A204.1 (cell line): ENCODE measurements at regions not wholly inside any gene's neighbourhood (a gene's known extent, or its start where the extent isn't known, plus 50 kb on each side); places are given as distances from the start of the nearest gene placed in this dataset.
A peak's percentile ranks its signal among the peaks of the same experiment; 100 is the strongest.
"Not testable (repeated sequence)": the region's sequence is repeated elsewhere in the genome, so short reads cannot be mapped to it uniquely, and the experiment has no call there.

Experiments used
- FAIRE-seq: peaks from 2 replicates; lab custom pipeline; 2012; peaks lifted over from hg19 to GRCh38; lab: Jason Lieb, UNC

DNA sequence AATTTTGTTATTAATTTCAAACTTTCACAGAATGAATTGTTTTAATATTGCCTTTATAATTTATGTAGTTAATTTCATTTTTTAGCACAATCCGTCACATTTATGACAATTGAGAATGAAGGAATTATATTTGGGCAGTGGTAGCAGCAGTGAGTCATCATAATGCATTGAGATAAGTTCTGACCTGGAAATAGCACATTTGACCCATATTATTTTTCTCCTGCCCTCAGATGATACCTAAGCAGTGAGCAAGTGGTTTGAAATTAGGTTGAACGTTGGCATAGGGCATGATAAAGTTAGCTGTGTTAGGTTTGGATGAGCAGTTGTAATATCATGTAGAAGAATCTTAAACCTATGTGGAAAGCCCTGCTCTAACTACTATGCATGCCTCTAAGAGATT is 1431.3 kb upstream of the CDH8 start:
- no peak for FAIRE-seq

DNA sequence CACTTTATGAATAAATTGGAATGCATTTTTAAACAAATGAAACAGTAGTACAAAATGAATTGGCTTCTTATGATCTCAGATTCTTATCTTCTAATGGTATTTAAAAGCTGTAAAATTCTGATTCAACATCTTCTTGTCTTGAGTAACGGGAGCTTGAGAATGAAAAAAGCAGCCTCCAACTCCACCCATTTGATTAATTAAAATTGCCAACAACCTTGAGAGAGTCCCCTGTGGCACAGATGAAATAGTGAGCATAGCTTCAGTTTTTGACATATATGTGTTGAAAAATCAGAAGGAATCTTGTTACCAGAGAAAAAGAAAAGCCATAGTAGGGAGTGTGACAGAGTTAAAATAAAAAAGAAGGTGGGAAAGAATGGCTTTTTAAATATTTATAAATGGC is 1426.1 kb upstream of the CDH8 start:
- no peak for FAIRE-seq

DNA sequence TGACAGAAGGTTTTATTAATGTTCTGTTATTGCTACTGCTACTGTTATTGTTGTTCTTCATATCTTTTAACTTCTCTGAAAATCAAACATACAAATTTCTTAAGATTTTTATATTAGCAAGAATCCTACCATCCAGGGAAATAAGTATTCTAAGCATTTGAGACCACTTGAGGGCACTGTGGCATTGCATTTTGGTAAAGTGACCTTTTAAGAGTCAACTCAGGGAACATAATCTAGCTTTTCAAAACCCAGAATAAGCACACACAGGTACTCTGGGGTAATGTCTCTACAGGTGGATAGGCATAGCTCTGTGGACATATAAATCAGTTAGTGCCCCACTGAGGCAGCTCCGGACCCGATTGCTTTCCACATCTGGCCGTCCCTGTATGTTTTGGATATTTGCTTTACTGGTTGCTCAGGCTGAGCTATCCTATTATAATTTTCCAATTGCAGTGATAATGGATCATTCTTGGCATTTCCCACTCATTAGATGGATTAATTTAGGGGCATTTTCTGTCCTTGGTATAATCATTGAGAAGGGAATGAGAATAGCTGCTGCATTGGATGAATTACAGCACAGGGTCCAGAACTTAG is 1425.1 kb upstream of the CDH8 start:
- peak; percentile 94 for FAIRE-seq

DNA sequence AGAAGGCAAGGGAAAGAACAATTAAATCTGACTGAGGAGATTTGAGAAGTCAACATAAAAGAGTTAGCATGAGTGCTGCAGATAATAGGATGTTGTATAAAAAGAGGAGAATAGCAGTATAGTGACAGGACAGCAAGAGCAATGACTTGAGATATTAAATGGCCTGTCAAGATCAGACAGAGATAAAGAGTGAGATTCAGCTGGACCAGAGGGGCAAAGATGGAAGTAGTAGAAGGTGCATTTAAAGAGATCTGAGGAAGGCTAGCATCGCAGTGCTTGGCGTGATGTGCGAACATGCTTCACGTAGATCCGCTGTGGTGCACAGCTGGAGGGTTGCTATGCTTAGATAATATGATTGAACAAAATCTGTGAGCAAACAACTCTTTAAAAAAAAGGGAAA is 1422.6 kb upstream of the CDH8 start:
- FAIRE-seq, result no peak

DNA sequence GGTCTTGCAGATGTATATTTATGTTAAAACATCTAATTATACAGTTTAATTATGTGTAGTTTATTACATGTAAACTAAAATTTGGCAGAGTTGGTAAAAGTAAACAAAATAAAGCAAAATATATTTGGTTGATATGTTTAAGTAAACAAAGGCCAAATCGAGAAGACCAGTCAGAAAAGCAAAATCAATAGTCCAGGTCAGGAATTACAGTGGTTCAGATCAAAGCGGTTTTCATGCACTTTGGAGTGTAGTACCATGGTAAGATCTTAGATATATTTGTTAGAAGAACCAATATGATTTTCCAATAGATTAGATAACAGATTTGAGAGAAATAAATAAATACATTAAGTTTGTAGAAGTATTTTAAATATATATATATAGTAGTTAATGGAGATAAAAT is 1421.6 kb upstream of the CDH8 start:
- FAIRE-seq, result no peak

DNA sequence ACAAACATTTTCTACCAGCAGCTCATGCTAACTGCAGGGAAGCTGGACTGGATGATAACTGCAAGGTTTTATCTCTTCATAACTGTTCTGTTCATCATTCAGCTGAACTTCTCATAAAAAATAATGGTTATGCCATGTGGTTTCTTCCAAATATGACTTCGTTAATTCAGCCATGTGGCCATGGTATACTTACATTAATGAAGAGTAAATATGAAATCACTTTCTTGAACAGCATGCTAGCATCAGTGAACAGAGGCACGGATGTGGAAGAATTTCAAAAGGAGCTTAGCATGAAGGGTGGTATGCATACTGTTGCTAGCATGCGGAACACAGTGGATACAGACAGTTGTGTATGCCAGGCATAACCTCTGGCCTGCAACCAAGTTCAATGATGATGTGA is 1417.0 kb upstream of the CDH8 start:
- no peak for FAIRE-seq

DNA sequence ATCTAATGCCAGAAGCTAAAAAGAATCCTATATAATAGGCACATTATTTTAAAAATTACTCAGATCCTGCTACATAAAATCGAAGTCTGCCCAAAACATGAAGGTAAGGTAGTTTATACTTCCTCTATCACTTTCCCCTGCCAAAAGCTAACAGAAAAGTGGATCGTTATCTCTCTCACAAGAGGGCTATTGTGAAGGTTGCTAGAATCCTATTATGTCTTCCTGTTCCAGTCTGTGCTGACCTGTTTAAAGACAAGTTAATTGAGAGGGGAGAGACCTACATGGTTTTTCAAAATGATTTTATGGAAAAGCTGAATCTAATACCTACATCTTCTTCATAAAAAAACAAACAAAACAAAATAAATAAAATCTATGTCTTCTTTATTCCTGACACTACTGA is 1410.9 kb upstream of the CDH8 start:
- FAIRE-seq, result no peak

DNA sequence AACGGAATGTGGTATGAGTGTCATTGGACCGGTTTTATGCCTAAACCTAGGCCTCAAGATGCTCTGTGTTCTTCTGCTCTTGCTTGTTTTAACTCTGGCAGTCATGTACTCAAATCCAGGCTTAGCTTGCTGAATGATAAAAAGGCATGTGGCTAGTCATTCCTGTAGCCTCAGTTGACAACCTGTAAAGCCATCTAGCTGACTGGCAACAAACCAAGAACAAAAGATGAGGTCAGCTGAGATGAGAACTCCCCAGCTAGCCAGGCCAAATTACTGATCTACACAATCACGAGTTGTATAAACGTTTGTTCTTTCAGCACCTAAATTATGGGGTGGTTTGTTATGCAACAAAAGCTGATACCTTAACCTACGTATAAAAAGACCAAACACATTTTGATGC is 1406.0 kb upstream of the CDH8 start:
- FAIRE-seq, result no peak

DNA sequence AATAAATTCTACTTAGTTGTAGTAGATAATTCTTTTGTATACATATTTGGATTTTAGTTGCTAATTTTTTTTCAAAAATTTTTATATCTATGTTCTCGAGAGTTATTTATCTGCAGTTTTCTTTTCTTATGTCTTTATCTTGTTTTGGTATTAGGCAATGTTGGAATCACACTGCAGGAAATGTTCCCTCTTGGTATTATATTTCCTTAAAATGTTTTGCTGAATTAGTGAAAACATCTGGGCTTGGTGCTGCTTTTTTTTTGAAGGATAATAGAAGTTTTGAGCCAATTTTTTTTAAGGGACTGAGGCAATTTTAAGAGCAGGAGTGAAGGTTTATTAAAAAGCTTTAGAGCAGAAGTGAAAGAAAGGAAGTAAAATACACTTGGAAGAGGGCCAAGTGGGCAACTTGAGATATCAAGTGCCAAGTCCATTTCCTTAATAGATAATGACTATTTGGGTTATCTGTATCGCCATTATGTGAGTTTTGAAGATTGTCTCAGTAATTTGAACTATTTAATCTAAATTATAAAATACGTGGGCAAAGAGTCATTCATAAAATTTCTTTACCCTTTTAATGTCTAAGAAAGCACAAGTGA is 1390.1 kb upstream of the CDH8 start:
- no peak for FAIRE-seq

DNA sequence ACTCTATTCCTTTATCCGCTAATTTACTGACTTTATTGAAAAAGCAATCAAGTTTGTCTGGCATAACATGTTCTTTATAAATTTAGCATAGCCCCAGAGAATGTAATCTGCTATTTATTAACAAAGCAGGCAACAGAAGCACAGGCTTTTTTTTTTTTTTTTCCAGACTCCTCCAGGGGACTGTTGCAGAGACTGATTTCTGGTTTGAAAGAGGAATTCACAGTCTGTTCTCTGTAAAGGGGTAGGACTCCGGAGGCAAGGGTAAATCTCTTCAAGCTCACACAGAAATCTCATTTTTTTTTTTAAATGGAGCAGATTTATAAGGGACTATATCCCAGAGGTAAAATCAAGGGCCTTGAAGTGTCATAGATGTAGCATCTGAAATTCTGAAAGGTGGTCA is 1386.5 kb upstream of the CDH8 start:
- no peak for FAIRE-seq

DNA sequence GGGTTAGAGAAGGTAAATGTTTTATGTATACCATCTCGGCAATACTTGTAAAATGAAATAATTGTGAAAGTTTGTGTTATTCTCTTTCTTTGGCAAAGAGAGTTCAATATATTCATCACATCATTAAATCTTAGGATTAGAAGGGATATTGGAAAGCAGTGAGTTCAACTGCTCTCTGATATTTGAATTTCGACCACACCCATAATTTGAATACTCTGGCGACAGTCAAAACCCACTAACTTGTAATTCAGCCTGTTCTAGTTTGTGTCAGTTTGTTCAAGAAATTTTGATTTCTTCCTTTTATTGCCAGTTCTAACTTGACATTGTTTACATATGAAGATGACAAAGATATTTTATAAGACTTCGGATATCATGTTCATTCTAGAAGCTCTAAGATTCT is 1380.5 kb upstream of the CDH8 start:
- FAIRE-seq, result no peak

DNA sequence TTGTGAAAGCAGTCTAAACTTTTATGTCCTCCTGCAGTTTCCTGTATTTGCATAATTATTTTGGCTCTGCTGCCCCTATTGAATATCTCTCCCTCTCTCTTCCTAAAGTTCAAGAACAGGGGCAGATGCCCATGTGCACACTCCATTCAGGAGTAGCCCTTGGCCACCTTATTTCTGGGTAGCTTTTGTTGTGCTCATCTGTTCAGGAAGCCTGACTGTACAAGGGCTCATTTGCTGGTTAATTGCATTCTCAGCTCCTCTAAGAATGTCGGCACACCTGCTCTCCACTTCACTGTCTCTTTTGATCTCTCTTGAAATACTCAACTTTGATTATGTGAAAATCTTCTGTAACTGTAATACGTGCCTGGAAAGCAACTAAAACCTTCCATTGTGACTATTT is 1378.8 kb upstream of the CDH8 start:
- FAIRE-seq, result no peak

DNA sequence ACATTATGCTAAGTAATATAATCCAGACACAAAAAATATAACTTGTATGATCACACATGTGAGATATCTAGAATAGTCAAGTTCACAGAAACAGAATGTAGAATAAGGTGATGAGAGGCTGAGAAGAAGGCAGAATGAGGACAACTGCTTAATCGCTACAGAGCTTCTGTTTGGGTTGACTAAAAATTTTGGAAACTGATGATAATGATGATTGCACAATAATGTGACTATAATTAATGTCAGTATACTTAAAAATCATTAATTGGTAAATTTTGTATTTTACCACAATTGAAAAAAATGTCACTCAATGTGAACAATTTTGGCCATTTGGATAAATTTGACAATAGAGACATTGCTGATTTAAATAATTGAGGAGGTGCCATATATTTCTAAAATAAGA is 1374.4 kb upstream of the CDH8 start:
- no peak for FAIRE-seq

DNA sequence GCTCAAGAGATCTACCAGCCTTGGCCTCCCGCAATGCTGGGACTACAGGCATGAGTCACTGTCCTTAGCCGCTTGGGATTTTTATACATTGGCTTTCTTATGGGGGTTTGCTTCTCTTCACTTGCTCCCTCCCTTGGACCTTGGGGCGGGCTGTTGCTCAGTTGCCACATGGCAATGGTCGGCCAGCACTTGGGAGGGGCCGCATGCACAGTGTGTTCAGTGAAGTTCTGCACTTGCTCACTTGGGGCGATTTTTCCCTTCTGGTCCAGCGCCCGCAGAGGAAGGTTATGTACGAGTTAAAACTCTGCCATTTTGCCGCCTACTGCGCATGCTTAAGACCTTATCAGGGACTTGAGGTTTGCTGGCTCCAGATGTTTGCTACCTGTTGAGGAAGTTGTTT is 1367.6 kb upstream of the CDH8 start:
- no peak for FAIRE-seq

DNA sequence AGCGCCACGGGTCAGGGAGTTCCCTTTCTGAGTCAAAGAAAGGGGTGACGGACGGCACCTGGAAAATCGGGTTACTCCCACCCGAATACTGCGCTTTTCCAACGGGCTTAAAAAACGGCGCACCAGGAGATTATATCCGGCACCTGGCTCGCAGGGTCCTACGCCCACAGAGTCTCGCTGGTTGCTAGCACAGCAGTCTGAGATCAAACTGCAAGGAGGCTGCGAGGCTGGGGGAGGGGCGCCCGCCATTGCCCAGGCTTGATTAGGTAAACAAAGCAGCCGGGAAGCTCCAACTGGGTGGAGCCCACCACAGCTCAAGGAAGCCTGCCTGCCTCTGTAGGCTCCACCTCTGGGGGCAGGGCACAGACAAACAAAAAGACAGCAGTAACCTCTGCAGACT is 1352.0 kb upstream of the CDH8 start:
- not testable (repeated sequence) for FAIRE-seq

DNA sequence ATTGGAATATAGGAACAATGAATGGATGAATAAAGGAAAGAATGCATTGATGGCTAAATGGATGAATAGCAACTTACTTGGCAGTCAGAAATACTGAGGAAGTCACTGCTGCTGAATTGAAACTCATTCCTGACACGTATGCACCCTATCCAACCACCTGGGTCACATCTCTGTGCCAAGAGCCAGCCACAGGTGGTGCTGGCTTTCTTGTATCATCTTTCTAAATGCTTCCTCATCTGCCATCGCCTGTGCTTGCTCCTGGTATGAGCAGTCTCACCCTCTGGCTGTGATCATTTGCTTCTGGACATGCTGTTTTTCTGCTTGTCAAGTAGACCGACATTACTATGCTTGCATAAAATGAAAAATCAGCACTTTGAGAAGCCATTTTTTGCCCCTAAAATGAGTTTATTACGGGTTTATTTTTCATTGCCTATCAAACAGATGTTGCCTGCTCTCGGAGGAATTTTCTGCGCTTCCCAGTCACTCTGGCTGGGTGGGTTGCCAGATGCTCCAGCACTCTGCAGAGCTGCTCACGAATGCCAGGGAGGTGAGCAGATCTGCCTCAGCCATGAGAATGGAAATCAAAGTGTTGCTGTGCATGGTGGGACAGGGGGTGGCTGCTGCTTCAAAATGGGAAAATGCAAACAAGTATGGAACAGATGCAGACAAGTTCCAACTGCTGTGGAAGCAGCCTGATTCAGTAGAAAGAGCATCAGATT is 1349.6 kb upstream of the CDH8 start:
- FAIRE-seq, result no peak

DNA sequence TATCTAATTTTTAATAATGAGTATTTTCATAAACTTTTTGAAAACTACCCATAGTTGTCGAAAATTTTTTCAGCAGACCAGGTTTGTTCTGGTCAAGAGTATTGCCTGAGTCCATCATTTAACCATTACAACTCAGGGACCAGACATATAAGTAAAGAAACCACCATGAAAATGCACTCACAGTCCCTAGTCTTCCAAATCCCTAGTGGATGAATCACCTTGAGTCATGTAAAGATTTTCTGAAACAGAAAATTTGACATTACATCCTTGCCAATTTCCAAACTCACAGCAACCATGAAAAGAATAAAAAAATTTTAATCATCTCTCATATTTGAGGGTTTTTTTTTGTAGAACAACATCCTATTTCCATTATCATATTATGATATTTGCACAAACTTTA is 1337.5 kb upstream of the CDH8 start:
- FAIRE-seq, result no peak

DNA sequence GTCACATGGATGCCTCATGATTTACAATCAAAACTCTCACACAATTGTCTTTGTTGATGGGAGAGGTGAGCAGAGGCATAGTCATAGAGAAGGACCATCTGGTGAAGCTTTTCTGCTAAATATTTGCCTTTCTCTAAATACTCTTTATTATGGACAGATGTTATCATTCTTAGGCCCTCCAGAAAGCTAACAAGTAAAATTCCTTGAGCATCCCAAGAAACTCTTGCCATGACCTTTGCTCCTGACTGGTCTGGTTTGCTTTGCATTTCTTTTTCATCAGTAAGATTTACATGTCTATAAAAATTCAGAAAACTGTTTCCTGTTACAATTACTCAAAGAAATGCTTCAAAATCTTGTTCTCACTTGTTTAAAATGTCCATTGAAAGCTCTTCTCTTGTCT is 1336.6 kb upstream of the CDH8 start:
- no peak for FAIRE-seq

DNA sequence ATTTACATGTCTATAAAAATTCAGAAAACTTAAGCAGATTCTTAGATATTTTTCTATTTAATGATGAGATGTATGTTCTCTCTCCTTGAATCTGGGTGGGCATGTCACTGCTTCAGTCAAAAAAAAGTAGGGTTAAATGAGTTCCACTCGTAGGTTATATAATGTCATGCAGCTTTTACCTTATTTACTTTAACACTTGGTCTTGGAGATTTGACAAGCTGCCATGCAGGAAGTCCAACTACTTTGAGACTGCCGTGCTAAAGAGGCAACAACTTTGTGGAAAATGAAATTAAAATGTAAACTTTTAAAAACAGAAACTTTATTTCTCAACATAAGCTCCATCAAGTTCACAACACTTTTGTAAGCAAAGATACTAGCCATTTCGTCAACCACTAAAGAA is 1336.0 kb upstream of the CDH8 start:
- no peak for FAIRE-seq

DNA sequence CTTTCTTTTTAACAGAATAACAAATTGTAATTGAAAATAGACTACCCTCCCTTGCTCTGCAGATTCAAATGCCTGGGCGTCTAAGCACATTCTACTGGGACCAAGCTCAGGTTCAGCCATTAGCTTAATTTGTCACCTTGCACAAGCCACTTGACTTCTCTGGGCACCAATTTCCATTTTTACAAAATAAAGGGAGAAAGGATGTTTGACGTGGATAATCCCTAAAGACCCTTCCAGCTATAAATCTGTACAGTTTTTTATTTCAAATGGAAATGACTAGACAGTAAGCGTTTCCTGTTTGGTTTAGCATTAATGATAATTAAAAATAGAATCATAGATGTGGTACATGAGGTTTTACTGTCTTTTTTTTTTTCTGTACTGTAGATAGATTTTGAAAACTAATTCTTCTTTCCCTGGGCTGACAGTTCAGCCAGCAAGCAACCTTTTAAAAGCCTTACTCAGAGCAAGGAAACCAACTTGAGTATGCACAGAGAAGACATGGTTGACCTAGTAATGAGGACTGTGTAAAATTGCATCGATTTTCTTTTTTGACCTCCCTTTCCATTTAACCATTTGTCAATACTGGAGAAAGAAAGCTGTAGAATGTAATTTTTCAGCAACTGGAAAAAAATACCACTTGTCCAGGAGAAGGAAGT is 1329.5 kb upstream of the CDH8 start:
- FAIRE-seq, result no peak

DNA sequence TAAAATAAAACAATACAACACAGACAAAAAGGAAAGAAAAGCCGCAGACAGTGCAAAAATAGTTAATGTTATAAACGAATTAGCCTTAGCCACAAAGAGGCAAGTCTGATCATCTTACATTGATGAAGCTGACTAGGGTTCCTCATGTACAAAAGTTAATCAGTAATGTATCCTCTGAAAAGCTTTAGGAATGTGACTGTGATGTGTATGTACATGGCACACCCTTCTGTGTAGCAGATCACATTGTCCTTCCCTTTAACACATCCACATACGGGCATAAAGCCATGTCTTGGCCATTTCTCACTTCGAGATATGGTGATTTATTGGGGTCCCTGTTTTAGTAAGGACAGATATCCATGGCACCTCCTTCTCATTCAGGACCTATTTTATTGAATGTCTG is 1327.5 kb upstream of the CDH8 start:
- FAIRE-seq, result no peak

DNA sequence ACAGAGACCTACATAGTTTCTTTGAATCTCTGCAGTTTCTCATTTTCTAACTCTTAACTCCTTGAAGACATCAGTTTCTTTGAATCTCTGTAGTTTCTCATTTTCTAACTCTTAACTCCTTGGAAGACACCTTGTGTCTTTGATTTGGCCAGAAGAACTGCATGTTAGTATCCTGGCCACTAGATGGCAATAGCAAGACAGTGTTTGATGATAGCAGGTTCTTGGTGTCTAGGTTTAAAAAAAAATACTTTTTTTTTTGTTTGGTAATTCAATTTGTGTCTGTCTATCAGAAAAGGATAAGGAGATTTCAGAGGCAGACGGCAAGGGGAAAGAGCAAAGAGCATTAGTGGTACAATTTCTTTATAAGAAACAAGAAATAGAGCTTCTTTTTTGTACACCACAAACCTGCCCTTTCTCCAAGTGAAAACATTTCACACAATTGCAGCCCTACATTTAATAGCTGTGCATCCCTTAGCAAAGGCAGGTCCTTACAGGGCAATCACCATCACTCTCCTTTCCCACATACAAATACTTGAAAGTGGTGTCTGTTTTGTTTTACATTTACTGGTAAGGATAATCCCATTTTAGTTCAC is 1324.9 kb upstream of the CDH8 start:
- peak; percentile 93 for FAIRE-seq

DNA sequence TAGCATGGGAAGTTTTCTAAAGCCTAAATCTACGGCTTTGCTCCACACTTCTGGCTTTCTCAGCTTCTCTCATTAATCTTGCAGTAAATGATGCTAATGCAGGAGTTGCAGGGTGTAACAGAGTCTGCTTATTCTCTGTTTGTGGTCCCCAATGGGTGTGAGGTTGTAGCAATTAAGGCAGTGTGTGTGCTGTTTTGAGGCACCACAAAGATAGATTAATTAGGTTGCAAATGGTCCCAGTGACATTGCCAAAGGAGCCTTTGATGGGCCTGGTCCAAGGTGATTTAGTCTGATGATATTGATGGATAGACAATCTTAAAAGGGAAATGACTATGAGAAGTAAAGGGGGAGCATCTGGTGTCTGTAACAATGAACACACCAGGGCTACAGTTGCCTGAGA is 1313.7 kb upstream of the CDH8 start:
- FAIRE-seq, result no peak
